ENCODE measurements at regions not wholly inside any gene's neighbourhood (a gene's known extent, or its start where the extent isn't known, plus 50 kb on each side); places are given as distances from the start of the nearest gene placed in this dataset.

GRCh38 chr5:114957384-114957783 lies 212.3 kb downstream of the TRIM36 start:
- DNase-seq (ENCODE audit: low spot score) (no peak), ATAC-seq (no peak; the same call in 1 of the 2 replicates)
- no peak for TF ChIP-seq ZNF138 (CRISPR knock-in tag; conservative IDR thresholded peaks at IDR 0.05)
- no peak for TF ChIP-seq NFE2L1 (CRISPR knock-in tag; IDR thresholded peaks at IDR 0.05)
- TF ChIP-seq TCF7 (CRISPR knock-in tag; IDR thresholded peaks at IDR 0.05; ENCODE audit: low read depth): no peak
- no peak for TF ChIP-seq FOXK1 (CRISPR knock-in tag; IDR thresholded peaks at IDR 0.05)
- no peak for TF ChIP-seq FOXJ3 (CRISPR knock-in tag; IDR thresholded peaks at IDR 0.05; ENCODE audit: borderline replicate concordance)
- TF ChIP-seq, protein P1, sequence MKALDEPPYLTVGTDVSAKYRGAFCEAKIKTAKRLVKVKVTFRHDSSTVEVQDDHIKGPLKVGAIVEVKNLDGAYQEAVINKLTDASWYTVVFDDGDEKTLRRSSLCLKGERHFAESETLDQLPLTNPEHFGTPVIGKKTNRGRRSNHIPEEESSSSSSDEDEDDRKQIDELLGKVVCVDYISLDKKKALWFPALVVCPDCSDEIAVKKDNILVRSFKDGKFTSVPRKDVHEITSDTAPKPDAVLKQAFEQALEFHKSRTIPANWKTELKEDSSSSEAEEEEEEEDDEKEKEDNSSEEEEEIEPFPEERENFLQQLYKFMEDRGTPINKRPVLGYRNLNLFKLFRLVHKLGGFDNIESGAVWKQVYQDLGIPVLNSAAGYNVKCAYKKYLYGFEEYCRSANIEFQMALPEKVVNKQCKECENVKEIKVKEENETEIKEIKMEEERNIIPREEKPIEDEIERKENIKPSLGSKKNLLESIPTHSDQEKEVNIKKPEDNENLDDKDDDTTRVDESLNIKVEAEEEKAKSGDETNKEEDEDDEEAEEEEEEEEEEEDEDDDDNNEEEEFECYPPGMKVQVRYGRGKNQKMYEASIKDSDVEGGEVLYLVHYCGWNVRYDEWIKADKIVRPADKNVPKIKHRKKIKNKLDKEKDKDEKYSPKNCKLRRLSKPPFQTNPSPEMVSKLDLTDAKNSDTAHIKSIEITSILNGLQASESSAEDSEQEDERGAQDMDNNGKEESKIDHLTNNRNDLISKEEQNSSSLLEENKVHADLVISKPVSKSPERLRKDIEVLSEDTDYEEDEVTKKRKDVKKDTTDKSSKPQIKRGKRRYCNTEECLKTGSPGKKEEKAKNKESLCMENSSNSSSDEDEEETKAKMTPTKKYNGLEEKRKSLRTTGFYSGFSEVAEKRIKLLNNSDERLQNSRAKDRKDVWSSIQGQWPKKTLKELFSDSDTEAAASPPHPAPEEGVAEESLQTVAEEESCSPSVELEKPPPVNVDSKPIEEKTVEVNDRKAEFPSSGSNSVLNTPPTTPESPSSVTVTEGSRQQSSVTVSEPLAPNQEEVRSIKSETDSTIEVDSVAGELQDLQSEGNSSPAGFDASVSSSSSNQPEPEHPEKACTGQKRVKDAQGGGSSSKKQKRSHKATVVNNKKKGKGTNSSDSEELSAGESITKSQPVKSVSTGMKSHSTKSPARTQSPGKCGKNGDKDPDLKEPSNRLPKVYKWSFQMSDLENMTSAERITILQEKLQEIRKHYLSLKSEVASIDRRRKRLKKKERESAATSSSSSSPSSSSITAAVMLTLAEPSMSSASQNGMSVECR (CRISPR knock-in tag; IDR thresholded peaks at IDR 0.05; ENCODE audit: borderline replicate concordance): no peak
- no peak for TF ChIP-seq GTF2I (CRISPR knock-in tag; conservative IDR thresholded peaks at IDR 0.05)
- no peak for TF ChIP-seq ZNF317 (CRISPR knock-in tag; IDR thresholded peaks at IDR 0.05; ENCODE audit: borderline replicate concordance, low read depth)
- TF ChIP-seq, protein P2, sequence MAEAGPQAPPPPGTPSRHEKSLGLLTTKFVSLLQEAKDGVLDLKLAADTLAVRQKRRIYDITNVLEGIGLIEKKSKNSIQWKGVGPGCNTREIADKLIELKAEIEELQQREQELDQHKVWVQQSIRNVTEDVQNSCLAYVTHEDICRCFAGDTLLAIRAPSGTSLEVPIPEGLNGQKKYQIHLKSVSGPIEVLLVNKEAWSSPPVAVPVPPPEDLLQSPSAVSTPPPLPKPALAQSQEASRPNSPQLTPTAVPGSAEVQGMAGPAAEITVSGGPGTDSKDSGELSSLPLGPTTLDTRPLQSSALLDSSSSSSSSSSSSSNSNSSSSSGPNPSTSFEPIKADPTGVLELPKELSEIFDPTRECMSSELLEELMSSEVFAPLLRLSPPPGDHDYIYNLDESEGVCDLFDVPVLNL (CRISPR knock-in tag; IDR thresholded peaks at IDR 0.05; ENCODE audit: borderline replicate concordance, low read depth): no peak
- TF ChIP-seq GABPB1 (CRISPR knock-in tag; IDR thresholded peaks at IDR 0.05): no peak
- TF ChIP-seq, protein P3, sequence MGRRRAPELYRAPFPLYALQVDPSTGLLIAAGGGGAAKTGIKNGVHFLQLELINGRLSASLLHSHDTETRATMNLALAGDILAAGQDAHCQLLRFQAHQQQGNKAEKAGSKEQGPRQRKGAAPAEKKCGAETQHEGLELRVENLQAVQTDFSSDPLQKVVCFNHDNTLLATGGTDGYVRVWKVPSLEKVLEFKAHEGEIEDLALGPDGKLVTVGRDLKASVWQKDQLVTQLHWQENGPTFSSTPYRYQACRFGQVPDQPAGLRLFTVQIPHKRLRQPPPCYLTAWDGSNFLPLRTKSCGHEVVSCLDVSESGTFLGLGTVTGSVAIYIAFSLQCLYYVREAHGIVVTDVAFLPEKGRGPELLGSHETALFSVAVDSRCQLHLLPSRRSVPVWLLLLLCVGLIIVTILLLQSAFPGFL (CRISPR knock-in tag; IDR thresholded peaks at IDR 0.05; ENCODE audit: borderline replicate concordance): no peak
- no peak for TF ChIP-seq TEAD1 (CRISPR knock-in tag; IDR thresholded peaks at IDR 0.05)
- TF ChIP-seq ZSCAN18 (CRISPR knock-in tag; IDR thresholded peaks at IDR 0.05): no peak
- TF ChIP-seq SMAD3 (CRISPR knock-in tag; IDR thresholded peaks at IDR 0.05; ENCODE audit: borderline replicate concordance): no peak
- no peak for TF ChIP-seq TP53 (CRISPR knock-in tag; IDR thresholded peaks at IDR 0.05)
- no peak overlapping the region for H3K4me3 Mint-ChIP-seq
- no peak overlapping the region for H3K27ac Mint-ChIP-seq
- CTCF ChIA-PET: no interaction called here
- H3K27me3 Mint-ChIP-seq (ENCODE audit: low read depth): peaks cover 3% of the 10 kb centered on the region; the same call in 1 of the 2 replicates
- H3K36me3 Mint-ChIP-seq: no peaks in the 10 kb centered on the region; the same call in 1 of the 2 replicates
- POLR2A ChIA-PET: no interaction called here
- no peaks in the 10 kb centered on the region for H3K4me1 Mint-ChIP-seq
- H3K9me3 Mint-ChIP-seq: peaks cover 48% of the 10 kb centered on the region

DNA sequence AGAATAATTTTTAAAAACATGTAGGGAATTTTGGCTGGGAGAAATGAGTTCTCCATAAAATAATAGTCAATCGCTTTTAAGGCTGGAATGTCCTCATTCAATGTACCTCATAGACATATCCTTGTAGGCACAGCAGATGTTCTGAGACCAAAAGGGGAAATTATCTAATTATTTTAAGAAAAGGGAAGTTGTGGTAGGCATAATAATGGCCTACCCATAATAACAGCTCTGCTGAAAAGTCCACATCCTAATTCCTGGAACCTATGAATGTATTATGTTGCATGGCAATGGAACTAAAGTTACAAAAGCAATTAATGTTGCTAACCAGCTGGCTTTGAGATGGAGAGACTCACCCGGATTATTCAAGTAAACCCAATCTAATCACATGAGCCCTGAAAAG lies 216.1 kb downstream of the TRIM36 start:
- ChIA-PET CTCF (no interaction called here), POLR2A (no interaction called here)
- Mint-ChIP-seq H3K9me3 (peaks cover 33% of the 10 kb centered on the region), H3K4me1 (no peaks in the 10 kb centered on the region), H3K36me3 (no peaks in the 10 kb centered on the region; the same call in 1 of the 2 replicates), H3K27ac (no peak overlapping the region), H3K4me3 (no peak overlapping the region), H3K27me3 (ENCODE audit: low read depth) (peaks cover under 1% of the 10 kb centered on the region; the same call in 1 of the 2 replicates)
- TF ChIP-seq ETV6 (CRISPR knock-in tag; IDR thresholded peaks at IDR 0.05) (no peak), TP53 (CRISPR knock-in tag; IDR thresholded peaks at IDR 0.05) (no peak), ZNF219 (CRISPR knock-in tag; IDR thresholded peaks at IDR 0.05; ENCODE audit: borderline replicate concordance) (no peak), GABPB1 (CRISPR knock-in tag; IDR thresholded peaks at IDR 0.05) (no peak)
- TF ChIP-seq, protein P4, sequence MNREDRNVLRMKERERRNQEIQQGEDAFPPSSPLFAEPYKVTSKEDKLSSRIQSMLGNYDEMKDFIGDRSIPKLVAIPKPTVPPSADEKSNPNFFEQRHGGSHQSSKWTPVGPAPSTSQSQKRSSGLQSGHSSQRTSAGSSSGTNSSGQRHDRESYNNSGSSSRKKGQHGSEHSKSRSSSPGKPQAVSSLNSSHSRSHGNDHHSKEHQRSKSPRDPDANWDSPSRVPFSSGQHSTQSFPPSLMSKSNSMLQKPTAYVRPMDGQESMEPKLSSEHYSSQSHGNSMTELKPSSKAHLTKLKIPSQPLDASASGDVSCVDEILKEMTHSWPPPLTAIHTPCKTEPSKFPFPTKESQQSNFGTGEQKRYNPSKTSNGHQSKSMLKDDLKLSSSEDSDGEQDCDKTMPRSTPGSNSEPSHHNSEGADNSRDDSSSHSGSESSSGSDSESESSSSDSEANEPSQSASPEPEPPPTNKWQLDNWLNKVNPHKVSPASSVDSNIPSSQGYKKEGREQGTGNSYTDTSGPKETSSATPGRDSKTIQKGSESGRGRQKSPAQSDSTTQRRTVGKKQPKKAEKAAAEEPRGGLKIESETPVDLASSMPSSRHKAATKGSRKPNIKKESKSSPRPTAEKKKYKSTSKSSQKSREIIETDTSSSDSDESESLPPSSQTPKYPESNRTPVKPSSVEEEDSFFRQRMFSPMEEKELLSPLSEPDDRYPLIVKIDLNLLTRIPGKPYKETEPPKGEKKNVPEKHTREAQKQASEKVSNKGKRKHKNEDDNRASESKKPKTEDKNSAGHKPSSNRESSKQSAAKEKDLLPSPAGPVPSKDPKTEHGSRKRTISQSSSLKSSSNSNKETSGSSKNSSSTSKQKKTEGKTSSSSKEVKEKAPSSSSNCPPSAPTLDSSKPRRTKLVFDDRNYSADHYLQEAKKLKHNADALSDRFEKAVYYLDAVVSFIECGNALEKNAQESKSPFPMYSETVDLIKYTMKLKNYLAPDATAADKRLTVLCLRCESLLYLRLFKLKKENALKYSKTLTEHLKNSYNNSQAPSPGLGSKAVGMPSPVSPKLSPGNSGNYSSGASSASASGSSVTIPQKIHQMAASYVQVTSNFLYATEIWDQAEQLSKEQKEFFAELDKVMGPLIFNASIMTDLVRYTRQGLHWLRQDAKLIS (CRISPR knock-in tag; IDR thresholded peaks at IDR 0.05; ENCODE audit: borderline replicate concordance): no peak
- TF ChIP-seq, protein P5, sequence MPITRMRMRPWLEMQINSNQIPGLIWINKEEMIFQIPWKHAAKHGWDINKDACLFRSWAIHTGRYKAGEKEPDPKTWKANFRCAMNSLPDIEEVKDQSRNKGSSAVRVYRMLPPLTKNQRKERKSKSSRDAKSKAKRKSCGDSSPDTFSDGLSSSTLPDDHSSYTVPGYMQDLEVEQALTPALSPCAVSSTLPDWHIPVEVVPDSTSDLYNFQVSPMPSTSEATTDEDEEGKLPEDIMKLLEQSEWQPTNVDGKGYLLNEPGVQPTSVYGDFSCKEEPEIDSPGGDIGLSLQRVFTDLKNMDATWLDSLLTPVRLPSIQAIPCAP (CRISPR knock-in tag; IDR thresholded peaks at IDR 0.05): no peak
- ATAC-seq: no peak
- DNase-seq (ENCODE audit: low spot score): no peak
